ENCODE measurements at regions not wholly inside any gene's neighbourhood (a gene's known extent, or its start where the extent isn't known, plus 50 kb on each side); places are given as distances from the start of the nearest gene placed in this dataset.

- DNase-seq (ENCODE audit: low read depth, low spot score), result no peak
Observed at GRCh38 chr9:105912863-105913516, 218.6 kb downstream of the TMEM38B start.

GRCh38 chr9:105921057-105921726 is 226.9 kb downstream of the TMEM38B start:
- no peak for DNase-seq (ENCODE audit: low read depth, low spot score)

DNA sequence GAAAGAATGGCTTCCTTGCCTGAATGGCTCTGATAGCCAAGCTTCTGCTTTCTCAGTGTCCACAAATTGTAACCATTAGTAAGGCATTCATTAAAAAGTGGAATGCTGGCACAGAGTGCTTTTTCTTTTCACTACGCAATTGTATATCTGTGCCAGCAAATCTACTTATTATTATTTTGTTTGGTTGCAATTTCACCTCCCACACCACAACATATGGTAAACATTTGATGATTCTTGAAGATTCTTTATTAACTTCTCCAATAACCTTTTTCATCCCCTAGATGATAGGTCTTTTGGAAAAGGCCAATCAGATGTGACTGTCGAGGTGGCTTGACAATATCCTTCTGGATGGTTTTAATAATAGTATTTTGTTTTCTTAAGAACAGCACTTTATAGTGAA is 234.1 kb downstream of the TMEM38B start:
- no peak for DNase-seq (ENCODE audit: low read depth, low spot score)

DNA sequence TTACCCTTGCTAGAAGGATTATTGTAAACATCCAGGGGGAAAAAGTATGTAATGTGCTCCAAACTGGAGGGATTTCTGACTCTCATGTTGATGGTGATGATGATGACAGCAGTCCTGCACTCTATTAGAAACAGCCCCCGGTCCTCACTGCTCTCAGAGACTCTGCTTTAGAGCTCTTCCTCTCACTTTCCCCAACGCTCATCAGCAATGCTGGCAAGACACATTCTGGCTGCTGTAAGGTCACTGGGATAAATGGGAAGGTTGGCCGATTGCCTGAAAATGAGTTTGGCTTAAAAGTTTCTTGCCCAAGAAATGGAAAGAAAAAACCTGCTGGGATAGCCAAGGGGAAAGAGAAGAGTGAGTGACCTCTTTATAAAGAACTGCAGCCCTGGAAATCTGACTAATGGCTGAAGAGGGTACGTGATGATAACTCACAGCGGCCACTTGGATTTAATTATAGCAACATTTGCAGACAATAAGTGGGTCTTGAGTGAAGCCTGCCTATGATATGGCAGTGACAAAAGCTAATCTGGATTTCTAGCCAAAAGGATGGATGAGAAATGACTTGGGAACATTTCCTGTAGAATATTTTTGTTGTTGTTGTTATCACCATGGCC is 235.8 kb downstream of the TMEM38B start:
- DNase-seq (ENCODE audit: low read depth, low spot score), result no peak

DNA sequence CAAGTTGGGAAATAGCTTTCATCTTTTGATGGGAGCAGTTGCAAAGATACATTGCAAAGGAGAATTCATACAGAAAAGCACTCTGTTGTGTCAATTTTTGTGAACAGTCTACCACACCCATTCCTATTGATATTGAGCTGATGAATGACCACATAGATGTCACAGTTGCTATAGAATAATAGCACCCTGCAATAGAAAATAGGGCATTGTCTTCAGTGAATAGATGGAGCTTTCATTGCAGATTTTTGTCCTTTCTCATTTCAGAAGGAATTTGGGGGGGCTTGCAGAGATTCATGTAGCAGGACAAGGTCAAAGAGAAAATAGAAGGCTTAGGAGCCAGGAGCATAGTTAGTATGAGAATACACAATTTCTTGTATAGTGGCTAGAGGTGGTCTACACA is 237.9 kb downstream of the TMEM38B start:
- DNase-seq (ENCODE audit: low read depth, low spot score), result no peak

DNA sequence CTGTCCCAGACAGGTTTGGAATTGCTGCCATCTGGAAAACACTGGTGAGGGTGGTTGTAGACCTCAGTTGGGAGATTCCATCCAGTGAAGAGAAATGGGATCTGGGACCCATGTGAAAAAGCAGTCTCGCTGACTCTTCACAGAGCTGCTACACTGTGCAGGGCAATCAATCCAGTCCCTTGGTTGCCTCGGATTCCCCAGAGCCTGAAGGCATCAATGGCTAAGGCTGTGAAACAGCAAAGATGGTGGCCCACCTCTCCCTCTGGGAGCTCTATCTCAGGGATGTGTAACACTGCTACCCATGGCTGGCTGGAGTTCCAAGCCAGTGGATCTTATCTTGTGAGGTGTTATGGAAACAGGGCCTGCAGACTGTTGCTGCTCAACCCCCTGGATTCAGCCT is 256.1 kb downstream of the TMEM38B start:
- DNase-seq (ENCODE audit: low read depth, low spot score), result no peak

DNA sequence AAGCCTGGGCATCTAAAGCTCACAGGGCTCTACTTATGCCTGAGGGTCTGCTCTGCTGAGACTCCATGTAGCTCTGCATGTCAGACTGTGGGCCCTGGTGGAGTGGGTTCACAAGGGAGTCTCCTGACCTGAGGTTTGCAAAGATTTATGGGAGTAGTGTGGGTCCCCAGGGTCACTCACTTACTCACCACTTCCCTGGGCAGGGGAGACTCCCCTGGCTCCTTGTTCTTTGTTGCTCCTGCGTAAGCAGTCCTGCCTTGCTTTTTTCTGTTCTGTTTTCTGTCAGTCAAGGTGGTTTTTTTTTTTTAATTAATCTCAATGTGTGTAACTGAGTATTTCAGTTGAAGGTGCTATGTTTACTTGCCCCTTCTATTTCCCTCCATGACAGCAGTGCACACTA is 256.6 kb downstream of the TMEM38B start:
- no peak for DNase-seq (ENCODE audit: low read depth, low spot score)

GRCh38 chr9:105954517-105954916 is 260.2 kb downstream of the TMEM38B start:
- no peak for DNase-seq (ENCODE audit: low read depth, low spot score)

GRCh38 chr9:105957830-105958229 is 263.5 kb downstream of the TMEM38B start:
- DNase-seq (ENCODE audit: low read depth, low spot score), result no peak

GRCh38 chr9:105958587-105958986 is 264.2 kb downstream of the TMEM38B start:
- no peak for DNase-seq (ENCODE audit: low read depth, low spot score)

DNA sequence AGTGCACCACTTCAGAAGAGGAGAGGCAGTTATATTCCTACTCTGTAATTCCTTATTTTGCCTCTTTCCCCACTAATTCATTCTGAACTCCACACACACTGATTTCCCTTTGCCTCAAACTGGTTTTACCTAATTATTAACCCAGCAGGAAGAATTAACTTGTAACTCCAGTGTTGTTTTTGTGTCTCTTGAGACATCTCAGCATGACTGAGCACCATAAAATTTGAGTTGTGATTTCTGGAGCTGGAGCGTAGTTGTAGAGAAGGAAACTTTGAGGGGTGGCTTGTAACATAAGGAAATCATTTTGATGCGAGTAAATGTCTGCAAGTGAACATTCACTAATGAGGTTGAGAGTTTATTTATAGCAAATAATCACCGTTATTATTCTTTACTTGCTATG is 265.2 kb downstream of the TMEM38B start:
- DNase-seq (ENCODE audit: low read depth, low spot score), result no peak

GRCh38 chr9:105963343-105964099 is 269.2 kb downstream of the TMEM38B start:
- no peak for DNase-seq (ENCODE audit: low read depth, low spot score)

DNA sequence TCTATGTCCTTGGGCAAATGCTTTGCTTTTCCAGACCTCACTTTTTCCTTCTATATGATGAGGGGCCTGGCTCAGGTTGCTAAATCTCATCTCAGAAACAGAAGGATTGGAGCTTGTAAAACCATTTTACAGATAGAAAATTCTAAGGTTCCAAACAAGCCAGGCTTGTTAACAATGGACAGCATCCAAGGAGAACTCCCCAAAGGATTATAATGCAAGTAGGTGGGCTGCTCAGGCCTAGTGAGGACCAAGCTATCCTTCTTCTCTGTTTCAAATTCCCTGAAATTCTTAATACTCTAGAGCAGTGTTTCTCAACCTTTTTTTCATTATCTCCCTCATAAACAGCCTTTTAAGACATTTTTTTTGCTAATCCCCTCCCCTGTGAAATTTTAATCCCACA is 269.8 kb downstream of the TMEM38B start:
- no peak for DNase-seq (ENCODE audit: low read depth, low spot score)

GRCh38 chr9:105966834-105967233 is 272.5 kb downstream of the TMEM38B start:
- DNase-seq (ENCODE audit: low read depth, low spot score), result no peak

DNA sequence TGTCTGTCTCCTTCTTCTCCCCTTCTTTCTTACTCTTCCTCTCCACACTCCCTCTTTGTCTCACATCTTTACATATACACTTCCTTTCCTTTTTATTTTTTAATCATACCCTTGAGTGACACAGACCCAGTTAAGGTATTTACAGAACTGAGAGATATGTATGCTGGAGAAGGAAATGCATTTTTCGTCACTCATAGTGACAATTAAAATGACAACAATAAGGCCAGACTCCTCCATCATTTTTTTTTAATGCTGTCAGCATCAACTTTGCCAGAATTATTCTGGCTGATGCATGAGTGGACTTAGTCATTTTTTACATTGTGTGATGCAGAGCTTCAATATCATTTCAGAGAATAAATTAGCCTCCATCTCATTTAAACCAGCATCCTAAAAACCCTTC is 272.9 kb downstream of the TMEM38B start:
- DNase-seq (ENCODE audit: low read depth, low spot score), result no peak

DNA sequence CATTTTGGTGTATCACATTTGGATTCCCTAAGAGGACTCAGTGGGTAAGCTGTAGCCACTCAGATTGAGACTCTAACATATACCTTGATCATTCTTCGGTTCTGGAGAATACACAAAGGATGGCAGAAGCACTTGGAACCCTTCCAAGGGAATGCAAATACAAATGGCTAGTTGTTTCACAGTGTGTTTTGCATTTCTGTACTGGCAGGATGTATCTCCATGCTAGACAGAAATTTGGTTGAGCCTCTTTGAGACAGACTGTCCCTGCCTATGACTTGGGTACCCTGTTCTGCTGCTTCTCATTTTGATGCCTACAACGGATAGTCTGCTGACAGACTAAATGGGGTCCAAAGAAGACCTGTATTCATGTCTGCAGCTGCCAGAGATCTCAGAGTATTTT is 273.5 kb downstream of the TMEM38B start:
- no peak for DNase-seq (ENCODE audit: low read depth, low spot score)

- no peak for DNase-seq (ENCODE audit: low read depth, low spot score)
Observed at GRCh38 chr9:105968811-105969466, 274.6 kb downstream of the TMEM38B start.

DNA sequence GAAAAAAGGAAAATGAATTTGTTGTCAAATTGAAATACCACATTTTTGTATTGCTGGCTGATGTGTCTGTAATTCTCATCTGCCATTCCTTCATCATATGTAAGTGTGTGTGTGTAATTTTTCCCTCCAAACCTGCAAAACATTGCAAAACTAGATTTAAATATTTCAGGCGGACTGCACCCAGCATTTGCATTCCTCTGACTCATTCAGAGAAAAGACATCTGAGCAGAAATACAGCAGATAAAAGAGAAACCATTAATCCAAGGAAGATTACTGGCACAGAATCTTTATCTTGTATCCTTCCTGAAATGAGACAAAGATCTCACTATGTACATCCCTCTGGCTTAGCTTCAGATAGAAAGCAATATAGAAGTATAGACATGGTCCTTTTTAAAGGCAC is 275.3 kb downstream of the TMEM38B start:
- DNase-seq (ENCODE audit: low read depth, low spot score), result no peak

DNA sequence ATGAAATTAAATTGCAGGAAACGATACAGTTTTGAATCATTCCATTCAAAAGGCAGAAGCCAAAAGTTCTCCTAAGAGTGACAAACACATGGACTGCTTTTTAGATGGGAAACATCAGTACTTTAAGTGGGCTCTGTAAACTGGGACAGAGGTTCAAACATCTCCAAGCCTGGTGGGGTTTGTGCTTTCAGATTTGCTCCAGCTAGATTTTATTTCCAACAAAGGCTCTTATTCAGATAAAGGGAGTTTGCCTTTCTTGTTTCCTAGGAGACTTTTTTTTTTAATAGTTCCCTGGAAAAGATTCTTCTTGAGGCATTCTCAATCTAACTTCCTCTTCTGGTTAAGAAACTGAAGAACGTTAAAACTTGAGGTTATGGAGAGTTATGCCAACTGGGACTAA is 277.6 kb downstream of the TMEM38B start:
- DNase-seq (ENCODE audit: low read depth, low spot score), result no peak

GRCh38 chr9:105972466-105973204 is 278.3 kb downstream of the TMEM38B start:
- no peak for DNase-seq (ENCODE audit: low read depth, low spot score)

- no peak for DNase-seq (ENCODE audit: low read depth, low spot score)
Observed at GRCh38 chr9:105973951-105974351, 279.6 kb downstream of the TMEM38B start.
